ENCODE measurements at regions not wholly inside any gene's neighbourhood (a gene's known extent, or its start where the extent isn't known, plus 50 kb on each side); places are given as distances from the start of the nearest gene placed in this dataset.
"Not testable (repeated sequence)": the region's sequence is repeated elsewhere in the genome, so short reads cannot be mapped to it uniquely, and the experiment has no call there.

DNA sequence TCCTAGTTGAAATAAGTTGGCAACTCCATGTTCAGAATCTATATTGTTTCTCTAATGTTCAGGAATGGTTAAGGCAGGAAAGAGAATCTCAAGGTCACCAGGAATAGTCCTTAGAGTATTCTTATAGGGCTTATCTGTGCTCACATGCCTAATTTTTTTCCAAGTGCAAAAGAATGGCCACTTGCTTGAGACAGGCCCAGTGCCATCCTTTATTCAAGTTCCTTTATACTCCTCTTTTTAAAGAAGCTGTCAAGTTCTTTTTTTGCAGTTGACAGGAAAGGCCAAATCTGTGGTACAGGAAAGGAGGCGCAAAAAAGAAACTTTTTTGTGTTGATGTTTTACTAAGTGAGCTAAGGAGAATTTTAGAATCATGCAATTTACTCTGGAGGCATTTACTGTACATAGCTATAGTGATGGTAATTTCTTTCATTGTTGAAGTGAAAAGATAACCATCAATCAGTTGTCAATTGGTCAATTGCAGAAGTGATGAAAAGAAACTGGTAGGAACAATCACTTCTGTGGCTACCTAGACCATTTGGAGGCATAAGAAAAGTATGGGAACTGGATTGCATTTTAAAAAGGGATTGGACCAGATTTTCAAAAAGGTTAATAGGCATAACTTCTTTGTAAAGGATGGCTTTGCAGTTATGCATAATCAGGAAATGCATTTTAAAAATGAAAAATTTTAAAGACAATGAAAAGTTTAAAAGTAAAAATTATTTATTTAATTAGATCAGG lies 102.5 kb upstream of the SOX2 start:
- Histone ChIP-seq H3K4me3 (replicated peaks; ENCODE audit: low read depth, low read length) (no peak overlapping the region), H3K27me3 (replicated peaks; ENCODE audit: control insufficient read depth, insufficient read depth, low read length) (no peaks in the 10 kb centered on the region), H3K36me3 (ENCODE audit: control insufficient read depth, insufficient read depth, low read length) (no peaks in the 10 kb centered on the region)
- TF ChIP-seq, protein P1, sequence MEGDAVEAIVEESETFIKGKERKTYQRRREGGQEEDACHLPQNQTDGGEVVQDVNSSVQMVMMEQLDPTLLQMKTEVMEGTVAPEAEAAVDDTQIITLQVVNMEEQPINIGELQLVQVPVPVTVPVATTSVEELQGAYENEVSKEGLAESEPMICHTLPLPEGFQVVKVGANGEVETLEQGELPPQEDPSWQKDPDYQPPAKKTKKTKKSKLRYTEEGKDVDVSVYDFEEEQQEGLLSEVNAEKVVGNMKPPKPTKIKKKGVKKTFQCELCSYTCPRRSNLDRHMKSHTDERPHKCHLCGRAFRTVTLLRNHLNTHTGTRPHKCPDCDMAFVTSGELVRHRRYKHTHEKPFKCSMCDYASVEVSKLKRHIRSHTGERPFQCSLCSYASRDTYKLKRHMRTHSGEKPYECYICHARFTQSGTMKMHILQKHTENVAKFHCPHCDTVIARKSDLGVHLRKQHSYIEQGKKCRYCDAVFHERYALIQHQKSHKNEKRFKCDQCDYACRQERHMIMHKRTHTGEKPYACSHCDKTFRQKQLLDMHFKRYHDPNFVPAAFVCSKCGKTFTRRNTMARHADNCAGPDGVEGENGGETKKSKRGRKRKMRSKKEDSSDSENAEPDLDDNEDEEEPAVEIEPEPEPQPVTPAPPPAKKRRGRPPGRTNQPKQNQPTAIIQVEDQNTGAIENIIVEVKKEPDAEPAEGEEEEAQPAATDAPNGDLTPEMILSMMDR (IDR thresholded peaks at IDR 0.05; ENCODE audit: insufficient read depth, low read length, poor library complexity, severe bottlenecking) = no peak
- no peak for DNase-seq (ENCODE audit: extremely low read depth, insufficient read length)

DNA sequence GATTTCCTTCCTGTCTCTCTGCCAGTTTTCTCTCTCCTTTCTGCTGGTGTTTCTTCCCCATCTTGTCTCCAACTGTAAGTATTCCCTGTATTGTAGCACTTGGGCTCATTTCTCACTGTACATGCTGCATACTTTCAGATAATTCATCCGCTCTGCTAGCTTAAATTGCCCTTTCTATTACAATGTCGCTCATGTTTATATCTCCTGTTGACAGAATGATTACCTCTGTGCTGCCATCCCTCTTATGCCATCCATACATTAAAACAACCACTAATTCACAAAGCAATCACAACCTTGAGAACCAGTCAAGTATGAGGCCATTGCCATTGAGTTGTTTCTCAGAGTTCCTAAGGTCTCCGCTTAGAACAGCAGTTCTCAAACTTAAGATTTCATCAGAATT lies 107.5 kb upstream of the SOX2 start:
- Histone ChIP-seq H3K4me3 (replicated peaks; ENCODE audit: low read depth, low read length) (no peak overlapping the region), H3K36me3 (ENCODE audit: control insufficient read depth, insufficient read depth, low read length) (no peaks in the 10 kb centered on the region), H3K27me3 (replicated peaks; ENCODE audit: control insufficient read depth, insufficient read depth, low read length) (no peaks in the 10 kb centered on the region; the same call in 1 of the 2 replicates)
- no peak for DNase-seq (ENCODE audit: extremely low read depth, insufficient read length)
- TF ChIP-seq, protein P1 (IDR thresholded peaks at IDR 0.05; ENCODE audit: insufficient read depth, low read length, poor library complexity, severe bottlenecking) = no peak

DNA sequence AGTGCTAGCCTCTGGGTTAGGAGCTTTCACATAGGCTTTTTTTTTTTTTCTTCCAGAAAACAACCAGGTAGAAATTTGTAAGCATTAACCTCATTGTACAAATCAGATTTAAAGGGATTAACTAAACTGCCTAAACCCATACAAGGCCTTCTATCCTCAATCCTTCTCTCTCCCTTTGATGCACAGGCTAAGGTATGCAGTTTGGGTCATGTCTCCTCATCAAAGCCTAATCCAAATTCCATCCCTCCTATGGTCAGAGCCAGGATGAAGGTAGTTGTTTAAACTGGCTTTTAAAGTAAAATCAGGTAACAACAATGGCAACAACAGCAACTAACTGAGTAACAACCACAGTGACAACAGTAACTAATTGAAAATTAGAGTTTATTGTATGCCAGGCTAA lies 115.6 kb upstream of the SOX2 start:
- DNase-seq (ENCODE audit: extremely low read depth, insufficient read length) = no peak
- no peak overlapping the region for H3K4me3 ChIP-seq (replicated peaks; ENCODE audit: low read depth, low read length)

DNA sequence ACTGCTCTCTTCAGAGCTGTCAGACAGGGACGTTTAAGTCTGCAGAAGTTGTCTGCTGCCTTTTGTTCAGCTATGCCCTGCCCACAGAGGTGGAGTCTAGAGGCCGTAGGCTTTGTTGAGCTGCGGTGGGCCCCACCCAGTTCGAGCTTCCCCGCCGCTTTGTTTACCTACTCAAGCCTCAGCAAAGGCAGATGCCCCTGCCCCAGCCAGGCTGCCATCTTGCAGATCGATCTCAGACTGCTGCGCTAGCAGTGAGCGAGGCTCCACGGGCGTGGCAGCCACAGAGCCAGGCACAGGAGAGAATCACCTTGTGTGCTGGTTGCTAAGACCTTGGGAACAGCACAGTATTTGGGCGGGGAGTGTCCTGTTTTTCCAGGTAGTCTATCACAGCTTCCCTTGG lies 120.8 kb upstream of the SOX2 start:
- not testable (repeated sequence) for H3K27me3 ChIP-seq (replicated peaks; ENCODE audit: control insufficient read depth, insufficient read depth, low read length); H3K36me3 ChIP-seq (ENCODE audit: control insufficient read depth, insufficient read depth, low read length); DNase-seq (ENCODE audit: extremely low read depth, insufficient read length); H3K4me3 ChIP-seq (replicated peaks; ENCODE audit: low read depth, low read length)

More for the DNA sequence above, 115.6 kb upstream of the SOX2 start:
- TF ChIP-seq, protein P1 (IDR thresholded peaks at IDR 0.05; ENCODE audit: insufficient read depth, low read length, poor library complexity, severe bottlenecking) = no peak
- no peaks in the 10 kb centered on the region for H3K36me3 ChIP-seq (ENCODE audit: control insufficient read depth, insufficient read depth, low read length)
- no peaks in the 10 kb centered on the region for H3K27me3 ChIP-seq (replicated peaks; ENCODE audit: control insufficient read depth, insufficient read depth, low read length)

DNA sequence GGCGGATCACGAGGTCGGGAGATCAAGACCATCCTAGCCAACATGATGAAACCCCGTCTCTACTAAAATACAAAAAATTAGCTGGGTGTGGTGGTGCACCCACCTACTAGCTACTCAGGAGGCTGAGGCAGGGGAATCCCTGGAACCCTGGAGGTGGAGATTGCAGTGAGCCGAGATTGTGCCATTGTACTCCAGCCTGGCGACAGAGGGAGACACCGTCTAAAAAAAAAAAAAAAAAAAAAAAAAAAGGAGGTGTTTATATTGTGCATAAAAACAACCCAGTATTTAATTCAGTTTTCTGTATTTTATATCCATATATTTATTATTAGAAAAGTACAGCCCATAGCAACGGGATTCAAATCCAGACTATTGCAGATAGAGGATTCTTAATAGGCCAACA lies 129.1 kb upstream of the SOX2 start:
- no peaks in the 10 kb centered on the region for H3K27me3 ChIP-seq (replicated peaks; ENCODE audit: control insufficient read depth, insufficient read depth, low read length)
- no peak for DNase-seq (ENCODE audit: extremely low read depth, insufficient read length)
- H3K4me3 ChIP-seq (replicated peaks; ENCODE audit: low read depth, low read length) = no peak overlapping the region
- H3K36me3 ChIP-seq (ENCODE audit: control insufficient read depth, insufficient read depth, low read length) = no peaks in the 10 kb centered on the region
- TF ChIP-seq, protein P1 (IDR thresholded peaks at IDR 0.05; ENCODE audit: insufficient read depth, low read length, poor library complexity, severe bottlenecking) = no peak

DNA sequence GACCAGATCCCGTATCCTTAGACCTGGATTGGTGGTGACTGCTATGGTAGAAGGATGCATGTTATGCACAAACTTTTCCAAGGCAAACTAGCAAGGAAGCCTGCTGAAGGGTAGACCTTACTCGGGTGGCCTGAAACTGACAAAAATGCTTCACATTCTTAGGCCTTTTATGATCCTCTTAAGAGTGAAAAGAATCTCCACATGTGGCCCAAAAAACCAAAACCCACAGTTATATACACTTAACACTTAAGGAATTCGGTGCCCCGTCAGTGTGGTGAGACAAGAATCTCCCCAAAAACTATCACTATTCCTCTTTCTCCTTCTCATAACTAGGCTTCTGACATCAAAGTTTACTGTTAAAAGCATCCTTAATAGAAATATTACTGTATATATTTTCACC lies 130.1 kb upstream of the SOX2 start:
- DNase-seq (ENCODE audit: extremely low read depth, insufficient read length) = no peak
- Histone ChIP-seq H3K4me3 (replicated peaks; ENCODE audit: low read depth, low read length) (no peak overlapping the region), H3K27me3 (replicated peaks; ENCODE audit: control insufficient read depth, insufficient read depth, low read length) (no peaks in the 10 kb centered on the region), H3K36me3 (ENCODE audit: control insufficient read depth, insufficient read depth, low read length) (no peaks in the 10 kb centered on the region)
- TF ChIP-seq, protein P1 (IDR thresholded peaks at IDR 0.05; ENCODE audit: insufficient read depth, low read length, poor library complexity, severe bottlenecking) = no peak
